H1 (cell line): ENCODE measurements at regions not wholly inside any gene's neighbourhood (a gene's known extent, or its start where the extent isn't known, plus 50 kb on each side); places are given as distances from the start of the nearest gene placed in this dataset.

ENCODE experiments used
- HDAC2 ChIP-seq, 2 experiments: fragments of 300-600 bp in 1 of 2; sonication (generic) in 1 of 2; IDR thresholded peaks; 2 replicates each; pipeline ENCODE4 v1.6.1; 2011 to 2012; ENCODE audit warnings: low read depth in 2 of 2, low read length in 2 of 2, mild to moderate bottlenecking in 2 of 2, moderate library complexity in 2 of 2, borderline replicate concordance in 1 of 2, inconsistent platforms in 1 of 2

- no peak for TF ChIP-seq HDAC2 (IDR thresholded peaks at IDR 0.05; ENCODE audit: borderline replicate concordance in 1 of 2, low read depth in 2 of 2, low read length in 2 of 2)
Observed at GRCh38 chr2:121120991-121121390, 164.0 kb downstream of the TFCP2L1 start (continued).
